Ectodermal cell (in vitro differentiated cells): ENCODE measurements at regions not wholly inside any gene's neighbourhood (a gene's known extent, or its start where the extent isn't known, plus 50 kb on each side); places are given as distances from the start of the nearest gene placed in this dataset.

ENCODE experiments used
- H3K27ac ChIP-seq: 2 replicates; pipeline ENCODE4 v1.7.0; 2013; ENCODE audit warnings: mild to moderate bottlenecking, low read depth, low read length; ENCODE audit not compliant: insufficient read depth, poor library complexity, severe bottlenecking
- H3K27me3 ChIP-seq: 2 replicates; pipeline ENCODE4 v1.7.0; 2013; ENCODE audit warnings: mild to moderate bottlenecking, low read length; ENCODE audit not compliant: insufficient read depth, control insufficient read depth, poor library complexity, severe bottlenecking
- H3K36me3 ChIP-seq: one replicate; pipeline ENCODE4 v1.7.0; 2013; ENCODE audit warnings: low read length; ENCODE audit not compliant: control insufficient read depth, insufficient read depth
- H3K4me1 ChIP-seq: one replicate; pipeline ENCODE4 v1.7.0; 2013; ENCODE audit warnings: low read length; ENCODE audit not compliant: control insufficient read depth, insufficient read depth
- H3K4me3 ChIP-seq: 2 replicates; pipeline ENCODE4 v1.7.0; 2013; ENCODE audit warnings: low read depth, low read length, control low read depth; ENCODE audit not compliant: insufficient read depth
- H3K9me3 ChIP-seq: 2 replicates; pipeline ENCODE4 v1.7.0; 2013; ENCODE audit warnings: mild to moderate bottlenecking, low read length, moderate library complexity; ENCODE audit not compliant: control insufficient read depth
- WGBS, 2 experiments: methylation state at CpG; one replicate each; pipeline ENCODE4 v1.1.7; 2013; ENCODE audit warnings: missing lambda C conversion rate in 2 of 2; 5-methylcytosine and 5-hydroxymethylcytosine counted together

DNA sequence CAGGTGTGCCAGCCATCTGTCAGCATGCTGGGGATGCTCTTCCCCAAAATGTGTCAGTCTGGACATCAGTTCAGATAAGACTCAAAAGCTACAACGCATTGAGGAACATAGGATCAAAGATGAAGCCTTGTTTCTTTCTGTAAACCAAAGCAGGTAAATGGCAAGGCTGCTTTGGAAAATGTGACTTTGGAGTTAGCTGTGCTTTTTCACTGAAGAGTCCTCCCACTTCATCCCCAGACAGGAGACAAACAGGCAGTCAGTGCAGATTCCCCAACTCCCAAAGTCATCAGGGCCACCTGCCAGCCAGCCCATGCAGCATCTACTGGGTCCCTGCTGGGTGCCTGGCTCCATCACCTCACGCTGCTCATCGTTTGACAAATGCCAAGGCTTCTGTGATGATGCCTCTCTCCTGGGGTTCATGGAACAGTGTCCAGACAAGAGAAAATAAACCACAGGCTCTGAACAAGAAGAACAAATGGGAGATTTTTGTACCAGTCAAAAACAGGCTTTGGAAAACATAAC is 205.0 kb upstream of the BTBD3 start:
- no peak overlapping the region for H3K4me3 ChIP-seq
- 85% methylated on average over 3 of the region's 3 CpGs for WGBS, 2 experiments
- H3K27me3 ChIP-seq = no peaks in the 10 kb centered on the region
- no peaks in the 10 kb centered on the region for H3K36me3 ChIP-seq
- H3K4me1 ChIP-seq = no peaks in the 10 kb centered on the region
- no peak overlapping the region for H3K27ac ChIP-seq
- H3K9me3 ChIP-seq = no peaks in the 10 kb centered on the region

GRCh38 chr20:11714886-11715285 is 202.8 kb upstream of the BTBD3 start:
- Histone ChIP-seq H3K4me3 (no peak overlapping the region), H3K36me3 (no peaks in the 10 kb centered on the region), H3K4me1 (no peaks in the 10 kb centered on the region), H3K27me3 (no peaks in the 10 kb centered on the region), H3K27ac (no peak overlapping the region), H3K9me3 (no peaks in the 10 kb centered on the region)
- 73 to 76% methylated on average over 2 of the region's 2 CpGs for WGBS, 2 experiments

GRCh38 chr20:11716239-11716944 is 201.3 kb upstream of the BTBD3 start:
- 82 to 84% methylated on average over 4 of the region's 4 CpGs for WGBS, 2 experiments
- no peaks in the 10 kb centered on the region for H3K4me1 ChIP-seq
- no peak overlapping the region for H3K4me3 ChIP-seq
- H3K27ac ChIP-seq = no peak overlapping the region
- no peaks in the 10 kb centered on the region for H3K27me3 ChIP-seq
- H3K36me3 ChIP-seq = no peaks in the 10 kb centered on the region
- H3K9me3 ChIP-seq = no peaks in the 10 kb centered on the region

DNA sequence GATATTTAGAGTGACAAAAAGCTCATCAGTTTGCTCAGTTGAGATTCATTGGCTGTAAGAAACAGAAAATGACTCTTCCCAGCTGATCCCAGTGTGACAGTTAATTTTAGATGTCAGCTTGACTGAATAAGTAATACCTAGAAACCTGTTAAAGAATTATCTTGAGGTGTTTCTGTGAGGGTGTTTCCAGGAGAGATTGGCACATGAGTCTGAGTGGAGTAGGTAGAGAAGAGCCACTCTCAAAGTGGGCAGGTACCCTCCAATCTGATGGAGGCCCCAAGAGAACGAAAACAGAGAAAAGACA is 200.8 kb upstream of the BTBD3 start:
- Histone ChIP-seq H3K27ac (no peak overlapping the region), H3K27me3 (no peaks in the 10 kb centered on the region), H3K9me3 (no peaks in the 10 kb centered on the region), H3K4me1 (no peaks in the 10 kb centered on the region), H3K4me3 (no peak overlapping the region), H3K36me3 (no peaks in the 10 kb centered on the region)
- 92 to 97% methylated on average over 1 of the region's 1 CpG for WGBS, 2 experiments

GRCh38 chr20:11717562-11717961 is 200.1 kb upstream of the BTBD3 start:
- Histone ChIP-seq H3K4me3 (no peak overlapping the region), H3K4me1 (no peaks in the 10 kb centered on the region), H3K27ac (no peak overlapping the region), H3K36me3 (no peaks in the 10 kb centered on the region), H3K27me3 (no peaks in the 10 kb centered on the region), H3K9me3 (no peaks in the 10 kb centered on the region)
- 90 to 94% methylated on average over 3 of the region's 3 CpGs for WGBS, 2 experiments

GRCh38 chr20:11718474-11719094 is 199.1 kb upstream of the BTBD3 start:
- Histone ChIP-seq H3K36me3 (no peaks in the 10 kb centered on the region), H3K27ac (no peak overlapping the region), H3K4me1 (no peaks in the 10 kb centered on the region), H3K9me3 (no peaks in the 10 kb centered on the region), H3K4me3 (no peak overlapping the region), H3K27me3 (no peaks in the 10 kb centered on the region)
- WGBS, 2 experiments = 76 to 91% methylated on average over 1 of the region's 1 CpG

DNA sequence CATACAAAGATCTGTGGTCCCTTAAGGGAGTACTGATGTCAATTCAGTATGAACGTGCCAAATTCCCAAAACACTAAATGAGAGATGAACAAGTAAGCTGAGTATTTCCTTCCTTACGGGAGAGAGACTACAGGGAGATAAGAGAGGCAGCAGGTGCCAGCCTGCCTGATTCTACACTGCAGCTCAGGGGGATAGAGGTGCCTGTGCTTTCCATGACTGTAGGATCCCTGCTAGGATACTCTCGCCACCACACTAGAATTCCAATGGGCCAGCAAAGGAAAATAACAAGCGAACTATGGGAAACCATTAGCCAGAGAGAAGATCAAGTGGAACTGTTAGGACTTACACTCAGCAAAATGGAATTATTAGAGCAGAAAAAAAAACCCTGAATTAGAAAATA is 198.5 kb upstream of the BTBD3 start:
- H3K27me3 ChIP-seq = no peaks in the 10 kb centered on the region
- H3K36me3 ChIP-seq = no peaks in the 10 kb centered on the region
- H3K27ac ChIP-seq = no peak overlapping the region
- no peak overlapping the region for H3K4me3 ChIP-seq
- no peaks in the 10 kb centered on the region for H3K4me1 ChIP-seq
- WGBS, 2 experiments = 37 to 50% methylated on average over 4 of the region's 4 CpGs
- H3K9me3 ChIP-seq = no peaks in the 10 kb centered on the region

DNA sequence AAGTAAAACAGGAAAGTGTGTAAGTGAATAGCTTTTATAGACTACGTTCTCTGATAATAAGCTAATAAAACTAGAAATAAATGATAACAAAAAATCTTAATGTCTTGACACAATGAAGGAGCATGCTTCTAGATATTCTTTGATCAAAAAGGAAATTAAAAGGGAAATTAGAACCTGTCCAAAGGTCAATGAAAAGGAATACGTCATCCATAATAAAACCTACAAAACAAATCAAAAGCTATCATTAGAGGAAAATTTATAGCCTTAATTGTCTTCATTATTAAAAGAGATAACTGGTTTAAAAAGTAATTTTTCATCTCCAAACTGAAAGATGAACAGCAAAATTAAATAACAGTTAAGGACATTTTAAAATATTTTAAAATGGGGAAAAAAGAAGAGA is 196.3 kb upstream of the BTBD3 start:
- 80% methylated on average over 1 of the region's 2 CpGs; no CpG with 5 or more reads in 1 of the 2 experiments for WGBS, 2 experiments
- Histone ChIP-seq H3K27me3 (no peaks in the 10 kb centered on the region), H3K36me3 (no peaks in the 10 kb centered on the region), H3K9me3 (no peaks in the 10 kb centered on the region), H3K27ac (no peak overlapping the region), H3K4me3 (no peak overlapping the region), H3K4me1 (no peaks in the 10 kb centered on the region)

- H3K9me3 ChIP-seq = no peaks in the 10 kb centered on the region
- no peaks in the 10 kb centered on the region for H3K36me3 ChIP-seq
- no peaks in the 10 kb centered on the region for H3K27me3 ChIP-seq
- H3K4me3 ChIP-seq = no peak overlapping the region
- WGBS, 2 experiments = 86 to 91% methylated on average over 3 of the region's 3 CpGs
- no peak overlapping the region for H3K27ac ChIP-seq
- H3K4me1 ChIP-seq = no peaks in the 10 kb centered on the region
These were observed 193.6 kb upstream of the BTBD3 start for GRCh38 chr20:11724097-11724496.

DNA sequence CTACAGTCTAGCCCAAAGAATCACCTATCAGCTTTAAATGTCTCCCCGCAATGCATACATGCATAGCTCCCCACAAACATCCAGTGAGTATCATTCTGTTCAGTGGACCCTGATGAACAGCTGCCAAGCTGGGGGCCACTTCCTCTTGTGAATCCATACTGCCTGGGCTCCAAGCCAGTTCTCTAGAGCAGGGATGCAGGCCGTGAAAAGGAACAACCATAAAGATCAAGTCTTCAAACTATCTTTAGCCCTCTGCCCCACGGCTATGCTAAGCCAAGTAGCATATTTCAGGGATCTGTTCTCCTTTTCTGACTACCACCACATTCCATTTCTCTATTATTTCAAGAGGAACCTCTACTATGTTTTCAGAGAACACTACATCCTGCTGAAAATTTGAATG is 191.7 kb upstream of the BTBD3 start:
- no peaks in the 10 kb centered on the region for H3K27me3 ChIP-seq
- no peaks in the 10 kb centered on the region for H3K4me1 ChIP-seq
- H3K27ac ChIP-seq = no peak overlapping the region
- H3K4me3 ChIP-seq = no peak overlapping the region
- H3K9me3 ChIP-seq = no peaks in the 10 kb centered on the region
- WGBS, 2 experiments = 93 to 99% methylated on average over 3 of the region's 3 CpGs
- no peaks in the 10 kb centered on the region for H3K36me3 ChIP-seq
